GM12878 (cell line): ENCODE measurements at regions not wholly inside any gene's neighbourhood (a gene's known extent, or its start where the extent isn't known, plus 50 kb on each side); places are given as distances from the start of the nearest gene placed in this dataset.

Experiments
- CREM ChIP-seq: IDR thresholded peaks from 2 replicates; pipeline ENCODE4 v1.6.1; 2014; ENCODE audit warnings: antibody characterized with exemption, low read depth
- FOXM1 ChIP-seq: IDR thresholded peaks from 2 replicates; pipeline ENCODE4 v1.6.1; 2012; ENCODE audit warnings: low read depth, mild to moderate bottlenecking, inconsistent platforms, low read length, moderate library complexity
- NR2C1 ChIP-seq: fragments of 450-650 bp; IDR thresholded peaks from 2 replicates; pipeline ENCODE4 v1.6.1; 2017; ENCODE audit warnings: antibody characterized with exemption, mild to moderate bottlenecking, moderate library complexity
- RCOR1 ChIP-seq: conservative IDR thresholded peaks from 2 replicates; pipeline ENCODE4 v1.6.1; 2012; ENCODE audit warnings: low read depth, low read length, improper control_type of control experiment
- USF1 ChIP-seq: IDR thresholded peaks from 2 replicates; pipeline ENCODE4 v1.6.1; 2011; ENCODE audit warnings: borderline replicate concordance, low read depth, mild to moderate bottlenecking, moderate library complexity, mixed read lengths, low read length; ENCODE audit not compliant: insufficient read depth; ENCODE audit errors: extremely low read length
- ZBTB4 ChIP-seq: fragments of 450-650 bp; formaldehyde crosslinking; IDR thresholded peaks from 2 replicates; pipeline ENCODE4 v1.4.0; 2022; ENCODE audit warnings: mild to moderate bottlenecking, moderate library complexity
- TF ChIP-seq, protein P1 (sequence below): IDR thresholded peaks from 2 replicates; pipeline ENCODE4 v1.6.1; 2011; ENCODE audit warnings: borderline replicate concordance, low read depth, mild to moderate bottlenecking, moderate library complexity, low read length; ENCODE audit not compliant: insufficient read depth, poor library complexity, severe bottlenecking
- TF ChIP-seq, protein P2 (sequence below): IDR thresholded peaks from 2 replicates; pipeline ENCODE4 v1.6.1; 2012; ENCODE audit warnings: mild to moderate bottlenecking, low read depth, low read length

GRCh38 chr6:41432280-41432679 is 96.9 kb downstream of the NCR2 start (continued):
- TF ChIP-seq, protein P1, sequence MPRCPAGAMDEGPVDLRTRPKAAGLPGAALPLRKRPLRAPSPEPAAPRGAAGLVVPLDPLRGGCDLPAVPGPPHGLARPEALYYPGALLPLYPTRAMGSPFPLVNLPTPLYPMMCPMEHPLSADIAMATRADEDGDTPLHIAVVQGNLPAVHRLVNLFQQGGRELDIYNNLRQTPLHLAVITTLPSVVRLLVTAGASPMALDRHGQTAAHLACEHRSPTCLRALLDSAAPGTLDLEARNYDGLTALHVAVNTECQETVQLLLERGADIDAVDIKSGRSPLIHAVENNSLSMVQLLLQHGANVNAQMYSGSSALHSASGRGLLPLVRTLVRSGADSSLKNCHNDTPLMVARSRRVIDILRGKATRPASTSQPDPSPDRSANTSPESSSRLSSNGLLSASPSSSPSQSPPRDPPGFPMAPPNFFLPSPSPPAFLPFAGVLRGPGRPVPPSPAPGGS: no peak
- TF ChIP-seq USF1 (no peak), CREM (no peak), FOXM1 (no peak), NR2C1 (no peak), RCOR1 (no peak), ZBTB4 (CRISPR knock-in tag) (no peak)
- TF ChIP-seq, protein P2, sequence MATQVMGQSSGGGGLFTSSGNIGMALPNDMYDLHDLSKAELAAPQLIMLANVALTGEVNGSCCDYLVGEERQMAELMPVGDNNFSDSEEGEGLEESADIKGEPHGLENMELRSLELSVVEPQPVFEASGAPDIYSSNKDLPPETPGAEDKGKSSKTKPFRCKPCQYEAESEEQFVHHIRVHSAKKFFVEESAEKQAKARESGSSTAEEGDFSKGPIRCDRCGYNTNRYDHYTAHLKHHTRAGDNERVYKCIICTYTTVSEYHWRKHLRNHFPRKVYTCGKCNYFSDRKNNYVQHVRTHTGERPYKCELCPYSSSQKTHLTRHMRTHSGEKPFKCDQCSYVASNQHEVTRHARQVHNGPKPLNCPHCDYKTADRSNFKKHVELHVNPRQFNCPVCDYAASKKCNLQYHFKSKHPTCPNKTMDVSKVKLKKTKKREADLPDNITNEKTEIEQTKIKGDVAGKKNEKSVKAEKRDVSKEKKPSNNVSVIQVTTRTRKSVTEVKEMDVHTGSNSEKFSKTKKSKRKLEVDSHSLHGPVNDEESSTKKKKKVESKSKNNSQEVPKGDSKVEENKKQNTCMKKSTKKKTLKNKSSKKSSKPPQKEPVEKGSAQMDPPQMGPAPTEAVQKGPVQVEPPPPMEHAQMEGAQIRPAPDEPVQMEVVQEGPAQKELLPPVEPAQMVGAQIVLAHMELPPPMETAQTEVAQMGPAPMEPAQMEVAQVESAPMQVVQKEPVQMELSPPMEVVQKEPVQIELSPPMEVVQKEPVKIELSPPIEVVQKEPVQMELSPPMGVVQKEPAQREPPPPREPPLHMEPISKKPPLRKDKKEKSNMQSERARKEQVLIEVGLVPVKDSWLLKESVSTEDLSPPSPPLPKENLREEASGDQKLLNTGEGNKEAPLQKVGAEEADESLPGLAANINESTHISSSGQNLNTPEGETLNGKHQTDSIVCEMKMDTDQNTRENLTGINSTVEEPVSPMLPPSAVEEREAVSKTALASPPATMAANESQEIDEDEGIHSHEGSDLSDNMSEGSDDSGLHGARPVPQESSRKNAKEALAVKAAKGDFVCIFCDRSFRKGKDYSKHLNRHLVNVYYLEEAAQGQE: no peak
